HG03159 (cell line): ENCODE measurements at regions not wholly inside any gene's neighbourhood (a gene's known extent, or its start where the extent isn't known, plus 50 kb on each side); places are given as distances from the start of the nearest gene placed in this dataset.
"Not testable (repeated sequence)": the region's sequence is repeated elsewhere in the genome, so short reads cannot be mapped to it uniquely, and the experiment has no call there.

Experiments
- ATAC-seq: cut with Tn5 transposase; IDR thresholded peaks from one replicate; pipeline ENCODE4 v1.9.1; 2021; ENCODE audit warnings: mild to moderate bottlenecking, moderate library complexity; ENCODE audit not compliant: unreplicated experiment

GRCh38 chr15:70526221-70526973 lies 237.0 kb downstream of the UACA start:
- no peak for ATAC-seq

- ATAC-seq, result no peak
Measured at GRCh38 chr15:70525551-70525950, 237.8 kb downstream of the UACA start.

GRCh38 chr15:70524470-70524869 lies 238.9 kb downstream of the UACA start:
- no peak for ATAC-seq

GRCh38 chr15:70523616-70524015 lies 239.7 kb downstream of the UACA start:
- no peak for ATAC-seq

- no peak for ATAC-seq
Measured at GRCh38 chr15:70523192-70523591, 240.2 kb downstream of the UACA start.

GRCh38 chr15:70522323-70522966 lies 240.9 kb downstream of the UACA start:
- ATAC-seq, result no peak

GRCh38 chr15:70521576-70522322 lies 241.6 kb downstream of the UACA start:
- ATAC-seq, result no peak

- no peak for ATAC-seq
Measured at GRCh38 chr15:70519616-70520015, 243.7 kb downstream of the UACA start.

GRCh38 chr15:70519004-70519365 lies 244.4 kb downstream of the UACA start:
- no peak for ATAC-seq

GRCh38 chr15:70518201-70519003 lies 245.0 kb downstream of the UACA start:
- no peak for ATAC-seq

GRCh38 chr15:70517194-70517590 lies 246.2 kb downstream of the UACA start:
- ATAC-seq, result no peak

GRCh38 chr15:70516408-70517193 lies 246.8 kb downstream of the UACA start:
- ATAC-seq, result no peak

- no peak for ATAC-seq
Measured at GRCh38 chr15:70514251-70514650, 249.1 kb downstream of the UACA start.

- no peak for ATAC-seq
Measured at GRCh38 chr15:70513819-70514218, 249.5 kb downstream of the UACA start.

GRCh38 chr15:70512772-70513362 lies 250.5 kb downstream of the UACA start:
- peak; percentile 61 for ATAC-seq

GRCh38 chr15:70511972-70512587 lies 251.3 kb downstream of the UACA start:
- ATAC-seq, result not testable (repeated sequence)

- no peak for ATAC-seq
Measured at GRCh38 chr15:70510433-70510832, 252.9 kb downstream of the UACA start.

- no peak for ATAC-seq
Measured at GRCh38 chr15:70509731-70510143, 253.6 kb downstream of the UACA start.

- no peak for ATAC-seq
Measured at GRCh38 chr15:70509282-70509662, 254.1 kb downstream of the UACA start.
